DMS53 treated with DMSO at 0.1 percent for 48 hours (cell line): ENCODE measurements at regions not wholly inside any gene's neighbourhood (a gene's known extent, or its start where the extent isn't known, plus 50 kb on each side); places are given as distances from the start of the nearest gene placed in this dataset.

ENCODE experiments used
- DNase-seq: peaks from one replicate; lab custom pipeline; 2025; ENCODE audit not compliant: unreplicated experiment; lab: John Stamatoyannopoulos, UW

- DNase-seq: no peak
Measured at GRCh38 chr3:63042833-63043232, 167.6 kb upstream of the CADPS start.

GRCh38 chr3:63043631-63044030 lies 168.4 kb upstream of the CADPS start:
- DNase-seq: no peak

DNA sequence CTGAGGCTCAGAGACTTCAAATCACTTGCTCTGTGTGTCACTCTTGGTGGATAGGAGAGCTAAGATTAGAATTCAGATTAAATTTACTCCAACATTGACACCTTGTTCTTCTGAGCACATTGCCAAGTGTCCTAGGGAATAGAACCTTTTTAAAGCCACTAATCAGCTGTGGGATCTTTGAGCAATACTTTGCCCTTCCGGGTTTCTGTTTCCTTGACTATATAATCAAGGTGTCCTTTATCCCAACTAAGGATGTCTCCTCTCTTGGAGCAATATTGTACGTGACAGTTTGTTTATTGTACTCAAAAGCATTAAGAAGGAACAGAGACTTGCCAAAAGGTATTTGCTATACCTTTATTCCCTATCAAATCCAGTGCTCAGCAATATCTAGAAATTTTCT lies 170.9 kb upstream of the CADPS start:
- DNase-seq: no peak

- no peak for DNase-seq
Measured at GRCh38 chr3:63046580-63046979, 171.4 kb upstream of the CADPS start.

- DNase-seq: no peak
Measured at GRCh38 chr3:63047068-63047467, 171.9 kb upstream of the CADPS start.

- DNase-seq: peak; percentile 17
Measured at GRCh38 chr3:63048367-63049326, 173.4 kb upstream of the CADPS start.

DNA sequence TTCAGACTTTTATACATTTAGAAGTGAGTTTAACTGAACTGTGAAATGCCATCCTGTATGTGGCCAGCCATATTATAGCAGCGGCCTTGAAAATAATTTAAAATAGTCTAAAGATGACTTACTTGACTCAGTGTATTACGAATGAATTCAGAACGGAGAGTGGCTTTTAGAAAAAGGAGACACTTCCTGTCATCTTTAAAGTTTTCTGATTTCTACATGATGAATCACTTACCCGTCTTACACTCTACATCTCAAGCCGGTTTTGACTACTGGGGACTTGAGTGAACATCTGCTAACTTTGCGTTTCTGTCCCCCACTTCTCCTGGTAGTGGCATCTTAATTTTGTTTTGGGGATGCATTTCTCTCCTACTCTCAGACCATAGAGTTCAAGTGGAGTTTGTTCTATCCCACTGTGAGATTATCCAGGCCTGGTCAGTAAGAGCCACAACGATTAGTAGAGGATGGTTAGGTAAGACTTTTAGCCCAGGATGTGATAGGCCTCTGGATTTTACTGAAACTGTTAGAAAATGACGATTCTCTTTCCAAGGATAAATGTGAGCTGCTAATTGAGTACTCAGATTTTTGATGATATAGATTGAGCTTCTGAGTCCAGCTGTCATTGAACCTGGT lies 175.4 kb upstream of the CADPS start:
- no peak for DNase-seq

DNA sequence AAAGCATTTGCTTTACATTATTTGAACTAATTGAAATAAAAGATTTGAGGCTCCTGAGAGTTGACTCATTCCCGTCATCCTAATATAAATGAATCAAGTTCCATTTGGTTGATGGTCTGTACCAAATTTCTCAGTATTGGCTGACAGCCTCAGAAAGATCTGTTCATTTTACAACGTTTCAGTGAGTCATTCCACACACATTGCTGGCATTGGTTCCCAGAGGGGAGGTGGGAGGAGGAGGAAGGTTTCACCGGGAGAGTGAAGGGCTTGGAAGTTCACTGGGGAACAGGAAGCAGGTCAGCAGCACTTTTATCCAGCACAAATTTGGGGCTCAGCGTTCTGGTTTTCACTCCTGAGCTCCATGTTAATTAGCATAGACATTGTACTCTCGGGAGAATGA lies 176.7 kb upstream of the CADPS start:
- DNase-seq: no peak

DNA sequence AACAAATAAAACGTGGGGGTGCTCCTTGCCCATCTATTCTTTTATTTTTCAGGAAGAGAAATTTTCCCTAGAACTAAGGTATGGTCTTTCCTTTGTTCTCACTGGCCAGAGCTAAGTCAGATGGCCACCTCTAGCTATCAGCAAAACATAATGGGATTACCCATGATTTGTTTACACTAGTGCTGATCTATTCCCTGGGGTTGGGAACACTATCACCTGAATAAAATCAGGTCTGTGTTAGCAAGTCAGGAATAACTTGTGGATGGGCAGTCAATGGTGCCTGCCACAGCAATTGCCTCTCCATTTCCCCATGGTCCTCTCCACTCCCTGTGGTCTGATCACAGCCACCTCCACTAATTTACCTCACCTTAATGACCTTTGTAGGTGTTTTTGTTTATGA lies 181.7 kb upstream of the CADPS start:
- no peak for DNase-seq

- no peak for DNase-seq
Measured at GRCh38 chr3:63060412-63060811, 185.2 kb upstream of the CADPS start.

GRCh38 chr3:63061449-63061848 lies 186.2 kb upstream of the CADPS start:
- peak; percentile 10 for DNase-seq

- DNase-seq: no peak
Measured at GRCh38 chr3:63064209-63064755, 189.1 kb upstream of the CADPS start.

DNA sequence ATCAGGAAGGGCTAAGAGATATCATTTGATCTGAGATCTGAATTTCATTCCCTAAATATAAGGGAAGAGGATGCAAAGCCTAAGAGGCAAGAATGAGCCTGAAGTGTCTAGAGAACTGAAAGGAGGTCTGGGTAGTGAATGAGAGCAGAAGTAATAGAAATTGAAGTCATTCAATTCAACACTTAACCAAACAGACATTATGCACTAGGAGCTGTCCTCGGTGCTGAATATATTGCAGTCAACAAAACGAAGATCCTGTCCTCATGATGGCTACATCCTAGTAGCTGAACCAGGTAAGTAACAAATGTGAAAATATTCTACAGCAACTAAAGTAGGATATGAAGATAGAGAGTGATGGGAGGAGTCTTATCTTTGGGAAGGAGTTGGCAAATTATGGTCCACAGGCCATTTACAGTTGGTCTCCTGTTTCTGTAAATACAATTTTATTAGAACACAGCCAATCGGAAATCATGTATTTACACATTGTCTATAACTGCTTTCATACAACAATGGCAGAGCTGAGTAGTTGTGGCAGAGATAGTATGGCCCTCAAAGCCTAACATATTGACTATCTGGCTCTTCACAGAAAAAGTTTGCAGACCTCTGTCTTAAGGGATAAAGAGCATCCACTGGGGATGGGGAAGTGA lies 192.9 kb upstream of the CADPS start:
- no peak for DNase-seq

DNA sequence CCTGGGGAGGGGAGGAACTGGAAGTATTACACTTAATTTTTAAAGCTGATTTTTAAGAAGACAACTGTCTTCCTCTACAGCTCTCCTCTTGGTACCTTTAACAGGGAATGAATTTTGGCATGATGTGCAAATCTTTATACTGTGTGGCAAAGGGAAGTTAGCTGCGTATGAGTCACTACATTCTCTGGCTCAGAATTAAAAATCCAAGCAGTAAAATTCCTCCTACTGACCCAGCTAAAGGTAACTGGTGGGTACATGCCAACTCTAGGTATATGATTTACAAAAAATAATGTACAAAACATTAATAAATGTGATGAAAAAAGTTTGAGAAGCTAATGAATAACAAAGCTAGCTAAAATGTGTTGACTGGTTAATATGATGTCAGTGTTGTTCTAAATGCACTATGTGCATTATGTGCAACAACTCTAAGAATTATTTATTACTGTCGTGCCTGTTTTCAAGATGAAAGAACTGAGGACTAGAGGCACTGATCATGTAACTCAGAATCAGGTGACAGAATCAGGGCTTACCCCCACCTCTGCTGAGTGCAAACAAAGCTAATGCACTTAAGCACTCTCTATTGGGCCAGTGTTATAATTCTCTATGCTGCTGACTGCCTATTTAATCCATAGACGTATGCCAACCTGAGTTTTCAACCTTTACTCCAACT lies 194.7 kb upstream of the CADPS start:
- no peak for DNase-seq

DNA sequence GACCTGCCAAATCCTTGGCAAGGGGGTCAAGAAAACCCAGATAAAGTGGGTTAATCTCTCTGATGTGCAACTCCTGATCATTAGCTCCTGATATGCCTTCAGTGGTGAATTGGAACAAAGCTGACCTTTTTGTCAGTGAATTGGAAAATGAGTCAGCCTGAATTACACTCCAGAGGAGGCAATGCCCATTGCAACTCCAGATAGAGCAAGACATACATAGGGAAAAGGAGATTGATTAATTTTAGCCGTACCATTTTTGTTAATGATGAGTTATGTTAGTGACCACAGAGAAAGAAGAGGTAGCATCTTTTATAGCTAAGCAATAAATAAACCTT lies 195.2 kb upstream of the CADPS start:
- no peak for DNase-seq

DNA sequence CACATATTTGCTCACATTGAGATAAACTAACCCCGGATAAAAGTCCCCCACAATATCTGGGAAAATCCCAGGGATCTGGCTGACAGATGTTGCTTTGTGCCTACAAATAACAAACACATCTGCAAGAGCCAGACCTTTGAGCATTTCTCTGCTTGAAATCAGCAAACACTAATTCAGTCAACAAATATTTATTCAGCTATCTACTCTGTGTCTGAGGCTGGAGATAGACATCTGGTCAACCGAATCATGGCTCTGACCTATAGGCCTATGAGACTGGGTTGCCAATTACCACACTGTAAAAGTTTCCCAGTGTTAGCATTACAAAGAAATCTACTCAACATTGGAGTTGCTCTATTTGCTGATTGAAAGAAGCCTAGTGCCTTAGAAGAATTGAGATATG lies 201.1 kb upstream of the CADPS start:
- DNase-seq: peak; percentile 33

DNA sequence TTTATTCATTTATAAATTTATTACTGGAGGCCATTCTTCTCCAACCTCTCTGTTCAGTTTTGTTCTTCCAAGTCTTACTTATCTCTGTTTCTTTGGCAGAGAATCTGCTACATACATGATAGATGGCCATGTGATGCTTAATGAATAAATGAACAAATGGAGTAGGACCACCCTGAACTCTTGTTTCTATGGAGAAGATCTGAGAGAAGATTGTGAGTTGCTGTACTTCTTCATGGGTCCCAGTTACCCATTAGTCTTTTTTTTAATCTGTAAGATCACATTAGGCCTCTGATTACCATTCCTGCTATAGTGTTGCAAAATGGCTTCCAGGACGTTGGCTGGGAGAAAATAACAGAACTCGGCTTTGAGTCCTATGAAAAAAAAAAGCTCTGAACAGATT lies 191.9 kb upstream of the SYNPR start:
- no peak for DNase-seq

GRCh38 chr3:63089007-63089750 lies 188.9 kb upstream of the SYNPR start:
- DNase-seq: no peak

DNA sequence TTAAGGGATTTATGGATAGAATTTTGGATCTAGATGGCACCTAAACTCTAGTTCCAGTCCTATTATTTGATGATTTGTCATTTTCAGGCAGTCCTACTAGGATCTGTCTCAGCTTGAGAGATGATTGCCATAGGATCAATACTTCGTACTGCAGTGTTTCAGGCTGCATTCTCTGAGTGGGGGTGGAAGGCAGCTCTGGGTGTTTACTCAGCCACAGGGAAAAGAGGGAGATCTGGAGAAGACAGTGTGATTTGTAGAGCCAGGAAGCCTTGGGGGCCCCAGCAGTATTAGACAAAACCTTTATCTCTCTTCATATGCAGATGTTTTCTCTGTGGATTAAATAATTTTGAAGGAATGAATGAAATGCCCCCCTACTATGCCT lies 188.4 kb upstream of the SYNPR start:
- DNase-seq: no peak

- no peak for DNase-seq
Measured at GRCh38 chr3:63090656-63091055, 187.5 kb upstream of the SYNPR start.

- no peak for DNase-seq
Measured at GRCh38 chr3:63092515-63092914, 185.6 kb upstream of the SYNPR start.
